Endothelial cell (in vitro differentiated cells): ENCODE measurements at regions not wholly inside any gene's neighbourhood (a gene's known extent, or its start where the extent isn't known, plus 50 kb on each side); places are given as distances from the start of the nearest gene placed in this dataset.

Experiments used
- DNase-seq: peaks from one replicate; pipeline ENCODE4 v3.0.0; 2021; ENCODE audit warnings: low spot score
- H3K27ac Mint-ChIP-seq: one replicate; pipeline ENCODE4 v1.8.0; 2021; ENCODE audit warnings: mixed read lengths, inconsistent platforms; ENCODE audit not compliant: unreplicated experiment
- H3K27me3 Mint-ChIP-seq: one replicate; pipeline ENCODE4 v1.8.0; 2021; ENCODE audit warnings: mild to moderate bottlenecking, moderate library complexity, mixed read lengths, inconsistent platforms; ENCODE audit not compliant: unreplicated experiment
- H3K36me3 Mint-ChIP-seq: one replicate; pipeline ENCODE4 v1.8.0; 2021; ENCODE audit warnings: mild to moderate bottlenecking, low read depth, mixed read lengths, inconsistent platforms; ENCODE audit not compliant: unreplicated experiment
- H3K4me1 Mint-ChIP-seq: one replicate; pipeline ENCODE4 v1.8.0; 2021; ENCODE audit warnings: mild to moderate bottlenecking, mixed read lengths, inconsistent platforms; ENCODE audit not compliant: unreplicated experiment
- H3K4me3 Mint-ChIP-seq: one replicate; pipeline ENCODE4 v1.8.0; 2021; ENCODE audit warnings: mild to moderate bottlenecking, mixed read lengths, inconsistent platforms; ENCODE audit not compliant: unreplicated experiment
- H3K9me3 Mint-ChIP-seq: one replicate; pipeline ENCODE4 v1.8.0; 2021; ENCODE audit warnings: mixed read lengths, inconsistent platforms; ENCODE audit not compliant: unreplicated experiment
- CTCF ChIP-seq: fragments of 200-600 bp; sonication (generic); IDR thresholded peaks from one replicate; pipeline ENCODE4 v1.5.0; 2021; ENCODE audit warnings: antibody characterized with exemption; ENCODE audit not compliant: unreplicated experiment

- no peak for DNase-seq
- TF ChIP-seq CTCF = no peak
- Mint-ChIP-seq H3K4me3 (no peak overlapping the region), H3K27ac (no peak overlapping the region), H3K4me1 (no peaks in the 10 kb centered on the region), H3K9me3 (no peaks in the 10 kb centered on the region), H3K27me3 (no peaks in the 10 kb centered on the region), H3K36me3 (no peaks in the 10 kb centered on the region)
These were observed 159.9 kb downstream of the MZT1 start for GRCh38 chr13:72567566-72567965.

GRCh38 chr13:72566526-72566925 is 160.9 kb downstream of the MZT1 start:
- H3K9me3 Mint-ChIP-seq = no peaks in the 10 kb centered on the region
- TF ChIP-seq CTCF = no peak
- no peaks in the 10 kb centered on the region for H3K36me3 Mint-ChIP-seq
- no peaks in the 10 kb centered on the region for H3K4me1 Mint-ChIP-seq
- no peak overlapping the region for H3K27ac Mint-ChIP-seq
- no peak overlapping the region for H3K4me3 Mint-ChIP-seq
- no peaks in the 10 kb centered on the region for H3K27me3 Mint-ChIP-seq
- DNase-seq = no peak

GRCh38 chr13:72565893-72566292 is 161.5 kb downstream of the MZT1 start:
- no peak for DNase-seq
- no peaks in the 10 kb centered on the region for H3K36me3 Mint-ChIP-seq
- H3K27ac Mint-ChIP-seq = no peak overlapping the region
- H3K9me3 Mint-ChIP-seq = no peaks in the 10 kb centered on the region
- H3K27me3 Mint-ChIP-seq = no peaks in the 10 kb centered on the region
- H3K4me3 Mint-ChIP-seq = no peak overlapping the region
- TF ChIP-seq CTCF = peak; percentile 81
- no peaks in the 10 kb centered on the region for H3K4me1 Mint-ChIP-seq

- Mint-ChIP-seq H3K36me3 (no peaks in the 10 kb centered on the region), H3K9me3 (no peaks in the 10 kb centered on the region), H3K4me3 (no peak overlapping the region), H3K27me3 (no peaks in the 10 kb centered on the region), H3K4me1 (no peaks in the 10 kb centered on the region), H3K27ac (no peak overlapping the region)
- no peak for TF ChIP-seq CTCF
- no peak for DNase-seq
These were observed 164.7 kb downstream of the MZT1 start for GRCh38 chr13:72562686-72563085.

GRCh38 chr13:72561791-72562190 is 165.6 kb downstream of the MZT1 start:
- Mint-ChIP-seq H3K4me1 (no peaks in the 10 kb centered on the region), H3K4me3 (no peak overlapping the region), H3K9me3 (no peaks in the 10 kb centered on the region), H3K27ac (no peak overlapping the region), H3K27me3 (no peaks in the 10 kb centered on the region), H3K36me3 (no peaks in the 10 kb centered on the region)
- DNase-seq = no peak
- TF ChIP-seq CTCF = no peak
